ENCODE measurements at regions not wholly inside any gene's neighbourhood (a gene's known extent, or its start where the extent isn't known, plus 50 kb on each side); places are given as distances from the start of the nearest gene placed in this dataset.
A peak's percentile ranks its signal among the peaks of the same experiment; 100 is the strongest.

DNA sequence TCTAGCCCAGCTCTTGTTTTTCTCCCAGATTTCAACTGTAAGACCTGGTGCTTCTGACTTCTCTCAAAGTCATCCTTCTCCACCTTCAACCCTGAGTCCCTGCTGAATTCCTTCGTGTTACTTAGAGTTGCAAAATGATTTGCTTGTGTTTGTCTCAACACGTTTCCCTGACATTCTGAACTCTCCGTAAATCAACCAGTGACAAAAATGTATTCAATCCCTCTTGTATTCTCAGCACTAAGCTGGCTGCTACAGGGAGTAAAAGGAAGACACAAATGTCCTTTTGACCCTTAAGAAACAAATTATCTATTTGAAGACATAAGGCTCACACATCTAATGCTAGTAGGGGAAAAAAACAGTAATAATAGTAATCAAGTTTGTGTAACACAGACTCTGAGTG is 514.0 kb upstream of the TMPO start:
- H3K36me3 ChIP-seq: no peaks in the 10 kb centered on the region
- TF ChIP-seq, protein P1, sequence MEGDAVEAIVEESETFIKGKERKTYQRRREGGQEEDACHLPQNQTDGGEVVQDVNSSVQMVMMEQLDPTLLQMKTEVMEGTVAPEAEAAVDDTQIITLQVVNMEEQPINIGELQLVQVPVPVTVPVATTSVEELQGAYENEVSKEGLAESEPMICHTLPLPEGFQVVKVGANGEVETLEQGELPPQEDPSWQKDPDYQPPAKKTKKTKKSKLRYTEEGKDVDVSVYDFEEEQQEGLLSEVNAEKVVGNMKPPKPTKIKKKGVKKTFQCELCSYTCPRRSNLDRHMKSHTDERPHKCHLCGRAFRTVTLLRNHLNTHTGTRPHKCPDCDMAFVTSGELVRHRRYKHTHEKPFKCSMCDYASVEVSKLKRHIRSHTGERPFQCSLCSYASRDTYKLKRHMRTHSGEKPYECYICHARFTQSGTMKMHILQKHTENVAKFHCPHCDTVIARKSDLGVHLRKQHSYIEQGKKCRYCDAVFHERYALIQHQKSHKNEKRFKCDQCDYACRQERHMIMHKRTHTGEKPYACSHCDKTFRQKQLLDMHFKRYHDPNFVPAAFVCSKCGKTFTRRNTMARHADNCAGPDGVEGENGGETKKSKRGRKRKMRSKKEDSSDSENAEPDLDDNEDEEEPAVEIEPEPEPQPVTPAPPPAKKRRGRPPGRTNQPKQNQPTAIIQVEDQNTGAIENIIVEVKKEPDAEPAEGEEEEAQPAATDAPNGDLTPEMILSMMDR (IDR thresholded peaks at IDR 0.05): no peak
- no peak overlapping the region for H3K4me3 ChIP-seq
- H3K27me3 ChIP-seq: no peaks in the 10 kb centered on the region
- DNase-seq (ENCODE audit: low spot score): no peak
- no peak overlapping the region for H3K27ac ChIP-seq
- no peaks in the 10 kb centered on the region for H3K4me1 ChIP-seq
- no peaks in the 10 kb centered on the region for H3K9me3 ChIP-seq

- Histone ChIP-seq H3K36me3 (no peaks in the 10 kb centered on the region), H3K9me3 (no peaks in the 10 kb centered on the region), H3K27ac (no peak overlapping the region), H3K4me1 (no peaks in the 10 kb centered on the region), H3K27me3 (no peaks in the 10 kb centered on the region), H3K4me3 (no peak overlapping the region)
- no peak for DNase-seq (ENCODE audit: low spot score)
- TF ChIP-seq, protein P1 (IDR thresholded peaks at IDR 0.05): peak in 1 of 2 donors; percentile 52
These were observed 512.4 kb upstream of the TMPO start for GRCh38 chr12:98002887-98003493.

DNA sequence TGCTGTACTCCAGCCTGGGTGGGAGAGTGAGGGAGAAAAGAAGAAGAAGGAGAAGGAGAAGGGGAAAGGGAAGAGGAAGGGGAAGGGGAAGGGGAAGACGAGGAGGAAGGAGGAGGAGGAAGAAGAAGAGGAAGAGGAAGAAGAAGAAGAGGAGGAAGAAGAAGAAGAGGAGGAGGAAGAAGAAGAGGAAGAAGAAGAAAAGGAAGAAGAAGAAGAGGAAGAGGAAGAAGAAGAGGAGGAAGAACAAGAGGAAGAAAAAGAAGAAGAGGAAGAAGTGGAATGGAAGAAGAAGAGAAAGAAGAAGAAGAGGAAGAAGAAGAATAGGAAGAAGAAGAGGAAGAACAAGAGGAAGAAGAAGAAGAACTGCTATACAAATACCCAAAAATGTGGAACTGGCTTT is 507.4 kb upstream of the TMPO start:
- no peaks in the 10 kb centered on the region for H3K36me3 ChIP-seq
- H3K4me1 ChIP-seq: no peaks in the 10 kb centered on the region
- no peaks in the 10 kb centered on the region for H3K27me3 ChIP-seq
- no peaks in the 10 kb centered on the region for H3K9me3 ChIP-seq
- no peak overlapping the region for H3K27ac ChIP-seq
- TF ChIP-seq, protein P1 (IDR thresholded peaks at IDR 0.05): no peak
- no peak overlapping the region for H3K4me3 ChIP-seq
- no peak for DNase-seq (ENCODE audit: low spot score)

DNA sequence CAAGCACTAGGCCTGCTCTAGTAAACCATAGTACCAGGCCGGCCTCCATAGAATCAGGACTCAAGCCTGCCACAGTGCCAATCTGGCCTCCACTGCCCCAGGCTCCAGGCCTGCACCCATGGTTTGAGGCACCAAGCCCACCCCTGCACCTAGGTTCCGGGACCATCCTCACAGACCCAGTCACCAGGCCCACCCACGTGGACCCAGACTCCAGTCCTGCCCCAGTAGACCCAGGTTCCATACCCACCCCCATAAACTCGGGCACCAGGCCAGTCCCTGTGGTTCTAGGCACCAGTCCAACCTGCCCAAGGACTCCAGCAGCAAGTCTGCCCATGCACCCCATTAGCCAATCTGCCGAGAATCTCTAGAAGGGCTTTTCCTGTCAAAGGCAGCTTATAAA is 501.8 kb upstream of the TMPO start:
- H3K9me3 ChIP-seq: peaks cover 0 to 7% of the 10 kb centered on the region in 2 donors
- H3K36me3 ChIP-seq: no peaks in the 10 kb centered on the region
- no peak overlapping the region for H3K4me3 ChIP-seq
- no peak overlapping the region for H3K27ac ChIP-seq
- TF ChIP-seq, protein P1 (IDR thresholded peaks at IDR 0.05): no peak
- H3K27me3 ChIP-seq: no peaks in the 10 kb centered on the region
- DNase-seq (ENCODE audit: low spot score): no peak
- H3K4me1 ChIP-seq: no peaks in the 10 kb centered on the region

DNA sequence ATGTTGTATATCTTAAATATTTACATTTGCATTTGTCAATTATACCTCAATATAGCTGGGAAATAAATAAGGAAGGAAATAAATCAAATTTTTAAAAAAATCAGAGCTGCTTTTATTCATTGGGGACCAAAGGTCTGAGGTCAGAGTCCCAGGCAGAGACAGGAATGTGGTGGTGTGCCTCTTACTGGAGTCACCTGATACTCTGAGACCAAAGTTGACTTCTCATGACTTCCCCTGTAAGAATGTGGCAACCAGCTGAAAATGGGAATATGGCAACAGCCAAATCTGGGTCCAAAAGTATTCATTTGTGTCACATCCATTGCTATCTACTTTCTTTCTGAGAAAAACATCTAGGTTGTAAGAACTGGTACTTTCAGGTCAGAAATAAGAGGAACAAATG is 496.6 kb upstream of the TMPO start:
- no peaks in the 10 kb centered on the region for H3K36me3 ChIP-seq
- H3K4me3 ChIP-seq: no peak overlapping the region
- H3K27me3 ChIP-seq: no peaks in the 10 kb centered on the region
- DNase-seq (ENCODE audit: low spot score): no peak
- H3K4me1 ChIP-seq: no peaks in the 10 kb centered on the region
- H3K27ac ChIP-seq: no peak overlapping the region
- TF ChIP-seq, protein P1 (IDR thresholded peaks at IDR 0.05): no peak
- H3K9me3 ChIP-seq: peaks cover 0 to 1% of the 10 kb centered on the region in 2 donors

DNA sequence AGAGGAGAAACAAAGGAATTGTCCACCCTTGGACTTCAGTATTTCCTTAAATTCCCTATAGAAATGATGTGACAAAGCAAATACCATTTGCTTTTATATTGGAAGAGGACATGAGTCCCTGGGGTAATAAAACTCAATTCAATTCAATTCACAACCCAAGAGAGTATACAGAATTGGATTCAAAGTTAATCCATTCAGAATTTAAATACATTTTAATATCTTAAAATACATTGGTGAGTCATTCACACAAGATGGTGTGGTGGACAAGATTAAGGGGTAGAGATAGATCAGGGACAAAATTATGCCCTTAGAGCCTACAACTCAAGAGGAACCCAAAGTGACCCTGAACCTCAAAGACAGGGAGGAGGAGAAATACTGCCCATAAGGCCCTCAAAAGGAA is 495.0 kb upstream of the TMPO start:
- Histone ChIP-seq H3K27me3 (no peaks in the 10 kb centered on the region), H3K4me1 (no peaks in the 10 kb centered on the region), H3K27ac (no peak overlapping the region), H3K36me3 (no peaks in the 10 kb centered on the region), H3K4me3 (no peak overlapping the region), H3K9me3 (no peaks in the 10 kb centered on the region)
- TF ChIP-seq, protein P1 (IDR thresholded peaks at IDR 0.05): no peak
- no peak for DNase-seq (ENCODE audit: low spot score)

All from right atrium auricular region (tissue), 2 donors.